ENCODE measurements at regions not wholly inside any gene's neighbourhood (a gene's known extent, or its start where the extent isn't known, plus 50 kb on each side); places are given as distances from the start of the nearest gene placed in this dataset.

GRCh38 chr19:27892500-27892899, 1320.5 kb downstream of the UQCRFS1 start:
- H3K36me3 ChIP-seq: no peaks in the 10 kb centered on the region
- H3K27me3 ChIP-seq: no peaks in the 10 kb centered on the region
- intact Hi-C loops (cut with DNase I): no loop called here
- no peaks in the 10 kb centered on the region for H3K9me3 ChIP-seq
- no peak overlapping the region for H3K27ac ChIP-seq
- H3K4me3 ChIP-seq: no peak overlapping the region
- no peak for TF ChIP-seq CTCF (IDR thresholded peaks at IDR 0.05)
- TF ChIP-seq POLR2A (IDR thresholded peaks at IDR 0.05): no peak
- no peak for TF ChIP-seq POLR2AphosphoS5 (IDR thresholded peaks at IDR 0.05; ENCODE audit: insufficient read depth in 1 of 2, low read depth in 1 of 2)
- no peaks in the 10 kb centered on the region for H3K4me1 ChIP-seq
- DNase-seq (ENCODE audit: extremely low spot score in 2 of 2): peak in 1 of 2 donors; percentile 42

GRCh38 chr19:27891411-27891810, 1321.5 kb downstream of the UQCRFS1 start:
- intact Hi-C loops (cut with DNase I): no loop called here
- peak in 1 of 2 donors; percentile 81 for DNase-seq (ENCODE audit: extremely low spot score in 2 of 2)

GRCh38 chr19:27890696-27891095, 1322.3 kb downstream of the UQCRFS1 start:
- H3K4me3 ChIP-seq: no peak overlapping the region
- intact Hi-C loops (cut with DNase I): no loop called here
- no peak overlapping the region for H3K27ac ChIP-seq
- H3K9me3 ChIP-seq: no peaks in the 10 kb centered on the region
- peak; percentile 29 to 52 for DNase-seq (ENCODE audit: extremely low spot score in 2 of 2)
- H3K36me3 ChIP-seq: no peaks in the 10 kb centered on the region
- no peaks in the 10 kb centered on the region for H3K4me1 ChIP-seq
- no peaks in the 10 kb centered on the region for H3K27me3 ChIP-seq
- TF ChIP-seq POLR2AphosphoS5 (IDR thresholded peaks at IDR 0.05; ENCODE audit: insufficient read depth in 1 of 2, low read depth in 1 of 2) (no peak), POLR2A (IDR thresholded peaks at IDR 0.05) (no peak), CTCF (IDR thresholded peaks at IDR 0.05) (no peak)

More at GRCh38 chr19:27891411-27891810, 1321.5 kb downstream of the UQCRFS1 start:
- no peak overlapping the region for H3K4me3 ChIP-seq
- no peaks in the 10 kb centered on the region for H3K9me3 ChIP-seq
- H3K36me3 ChIP-seq: no peaks in the 10 kb centered on the region
- TF ChIP-seq POLR2A (IDR thresholded peaks at IDR 0.05) (no peak), CTCF (IDR thresholded peaks at IDR 0.05) (no peak), POLR2AphosphoS5 (IDR thresholded peaks at IDR 0.05; ENCODE audit: insufficient read depth in 1 of 2, low read depth in 1 of 2) (no peak)
- H3K27me3 ChIP-seq: no peaks in the 10 kb centered on the region
- H3K4me1 ChIP-seq: no peaks in the 10 kb centered on the region
- H3K27ac ChIP-seq: no peak overlapping the region

- DNase-seq (ENCODE audit: extremely low spot score in 2 of 2): peak; percentile 67 to 77
- H3K36me3 ChIP-seq: no peaks in the 10 kb centered on the region
- H3K4me3 ChIP-seq: no peak overlapping the region
- TF ChIP-seq POLR2AphosphoS5 (IDR thresholded peaks at IDR 0.05; ENCODE audit: insufficient read depth in 1 of 2, low read depth in 1 of 2) (no peak), POLR2A (IDR thresholded peaks at IDR 0.05) (no peak), CTCF (IDR thresholded peaks at IDR 0.05) (no peak)
- intact Hi-C loops (cut with DNase I): no loop called here
- no peak overlapping the region for H3K27ac ChIP-seq
- no peaks in the 10 kb centered on the region for H3K27me3 ChIP-seq
- H3K4me1 ChIP-seq: no peaks in the 10 kb centered on the region
- H3K9me3 ChIP-seq: no peaks in the 10 kb centered on the region
Observed at GRCh38 chr19:27890206-27890605, 1322.7 kb downstream of the UQCRFS1 start.

- H3K9me3 ChIP-seq: no peaks in the 10 kb centered on the region
- intact Hi-C loops (cut with DNase I): no loop called here
- peak; percentile 79 to 82 for DNase-seq (ENCODE audit: extremely low spot score in 2 of 2)
- no peaks in the 10 kb centered on the region for H3K27me3 ChIP-seq
- no peaks in the 10 kb centered on the region for H3K36me3 ChIP-seq
- TF ChIP-seq CTCF (IDR thresholded peaks at IDR 0.05): no peak
- TF ChIP-seq POLR2A (IDR thresholded peaks at IDR 0.05): no peak
- no peak for TF ChIP-seq POLR2AphosphoS5 (IDR thresholded peaks at IDR 0.05; ENCODE audit: insufficient read depth in 1 of 2, low read depth in 1 of 2)
- H3K4me3 ChIP-seq: no peak overlapping the region
- H3K27ac ChIP-seq: no peak overlapping the region
- no peaks in the 10 kb centered on the region for H3K4me1 ChIP-seq
Observed at GRCh38 chr19:27889156-27889555, 1323.8 kb downstream of the UQCRFS1 start.

Measured in vagina (tissue), 2 donors.